H1 (cell line): ENCODE measurements at regions not wholly inside any gene's neighbourhood (a gene's known extent, or its start where the extent isn't known, plus 50 kb on each side); places are given as distances from the start of the nearest gene placed in this dataset.

Experiments
- CTCF ChIA-PET: fragments of 300-600 bp; sonication (Branson Sonifier 250); formaldehyde crosslinking; loops from one replicate; lab custom pipeline; 2021; ENCODE audit not compliant: partially characterized antibody; lab: Charles Lee
- POLR2A ChIA-PET: fragments of 300-600 bp; sonication (Branson Sonifier 250); formaldehyde crosslinking; loops from one replicate; lab custom pipeline; 2021; ENCODE audit warnings: inconsistent platforms; ENCODE audit not compliant: partially characterized antibody; lab: Charles Lee
- DNase-seq, 2 experiments: peaks; one replicate each; pipeline versions ENCODE4 v3.0.0 to v3.0.0-alpha.2; 2010 to 2022; ENCODE audit warnings: low spot score in 2 of 2, low read depth in 1 of 2, mixed read lengths in 1 of 2
- FAIRE-seq: peaks from 2 replicates; lab custom pipeline; 2011; peaks lifted over from hg19 to GRCh38; lab: Jason Lieb, UNC
- H2AFZ ChIP-seq: 2 replicates; pipeline ENCODE4 v1.8.1; 2012; ENCODE audit warnings: low read length, inconsistent platforms
- H2AK5ac ChIP-seq: 2 replicates; pipeline ENCODE4 v1.6.1; 2013; ENCODE audit warnings: low read depth, low read length
- H2BK120ac ChIP-seq: replicated peaks from 2 replicates; pipeline ENCODE3; 2013; ENCODE audit warnings: low read depth, low read length, inconsistent platforms
- H2BK12ac ChIP-seq: 2 replicates; pipeline ENCODE4 v1.6.1; 2013; ENCODE audit warnings: low read depth, low read length
- H2BK15ac ChIP-seq: 2 replicates; pipeline ENCODE4 v1.6.1; 2013; ENCODE audit warnings: low read length
- H2BK20ac ChIP-seq: 2 replicates; pipeline ENCODE4 v1.6.1; 2013; ENCODE audit warnings: low read length
- H2BK5ac ChIP-seq: 2 replicates; pipeline ENCODE4 v1.6.1; 2013; ENCODE audit warnings: low read depth, low read length
- H3K14ac ChIP-seq: 2 replicates; pipeline ENCODE4 v1.6.1; 2013; ENCODE audit warnings: inconsistent platforms; ENCODE audit not compliant: insufficient read length
- H3K18ac ChIP-seq: 2 replicates; pipeline ENCODE4 v1.6.1; 2013; ENCODE audit warnings: low read length; ENCODE audit errors: extremely low read depth
- H3K23ac ChIP-seq: 2 replicates; pipeline ENCODE4 v1.6.1; 2013; ENCODE audit warnings: inconsistent platforms; ENCODE audit not compliant: insufficient read length
- H3K23me2 ChIP-seq: 2 replicates; pipeline ENCODE4 v1.6.1; 2013; ENCODE audit warnings: low read depth, low read length
- H3K27ac ChIP-seq: 2 replicates; pipeline ENCODE4 v1.6.1; 2011; ENCODE audit warnings: low read depth, low read length, inconsistent platforms
- H3K27me3 ChIP-seq, 4 experiments: replicated peaks in 1 of 4; 1 replicate in 1 of 4; 2 replicates in 3 of 4; pipeline versions ENCODE4 v1.6.1 to v1.8.1; 2011 to 2013; ENCODE audit warnings: low read length in 3 of 4, mild to moderate bottlenecking in 3 of 4, inconsistent platforms in 2 of 4, mixed read lengths in 2 of 4, moderate library complexity in 1 of 4; ENCODE audit not compliant: control insufficient read depth in 3 of 4, insufficient read depth in 3 of 4; ENCODE audit errors: extremely low read depth in 1 of 4
- H3K36me3 ChIP-seq, 4 experiments: 2 replicates each; pipeline versions ENCODE4 v1.6.1 to v1.8.1; 2011 to 2013; ENCODE audit warnings: mild to moderate bottlenecking in 4 of 4, low read length in 3 of 4, moderate library complexity in 2 of 4, control low read depth in 1 of 4, inconsistent platforms in 1 of 4; ENCODE audit not compliant: insufficient read depth in 4 of 4, control insufficient read depth in 2 of 4
- H3K4ac ChIP-seq: replicated peaks from 2 replicates; pipeline ENCODE3; 2013; ENCODE audit warnings: low read length, low read depth, mixed read lengths, inconsistent platforms; ENCODE audit not compliant: insufficient read length
- H3K4me1 ChIP-seq, 4 experiments: replicated peaks in 1 of 4; 1 replicate in 1 of 4; 2 replicates in 3 of 4; pipeline versions ENCODE4 v1.6.1 to v1.8.1; 2011 to 2013; ENCODE audit warnings: low read length in 3 of 4, inconsistent platforms in 2 of 4, mixed read lengths in 1 of 4; ENCODE audit not compliant: insufficient read depth in 4 of 4, control insufficient read depth in 3 of 4
- H3K4me2 ChIP-seq, 2 experiments: 2 replicates each; pipeline versions ENCODE4 v1.6.1 to v1.8.1; 2011 to 2013; ENCODE audit warnings: low read depth in 2 of 2, low read length in 2 of 2, control low read depth in 1 of 2, inconsistent platforms in 1 of 2, mild to moderate bottlenecking in 1 of 2; ENCODE audit not compliant: insufficient read depth in 1 of 2
- H3K4me3 ChIP-seq, 4 experiments: fragments of 200-600, 300-600 bp in 1 of 4; sonication (generic), shearing (Covaris generic), sonication (Bioruptor Twin) in 1 of 4; 2 replicates each; pipeline versions ENCODE4 v1.5.1 to v1.8.1; 2011 to 2016; ENCODE audit warnings: low read length in 4 of 4, low read depth in 3 of 4, control low read depth in 2 of 4, inconsistent platforms in 2 of 4, mild to moderate bottlenecking in 2 of 4, mixed read lengths in 1 of 4, moderate library complexity in 1 of 4; ENCODE audit not compliant: insufficient read depth in 2 of 4; ENCODE audit errors: extremely low read depth in 1 of 4
- H3K56ac ChIP-seq: replicated peaks from 2 replicates; pipeline ENCODE3; 2013; ENCODE audit warnings: low read depth, mild to moderate bottlenecking, mixed read lengths, low read length, inconsistent platforms; ENCODE audit not compliant: insufficient read length
- H3K79me1 ChIP-seq: 2 replicates; pipeline ENCODE4 v1.6.1; 2013; ENCODE audit warnings: low read depth, low read length, control low read depth
- H3K79me2 ChIP-seq, 2 experiments: 2 replicates each; pipeline versions ENCODE4 v1.6.1 to v1.8.1; 2012 to 2013; ENCODE audit warnings: low read length in 2 of 2, mild to moderate bottlenecking in 2 of 2, inconsistent platforms in 1 of 2; ENCODE audit not compliant: insufficient read depth in 2 of 2, control insufficient read depth in 1 of 2
- H3K9ac ChIP-seq, 4 experiments: replicated peaks in 1 of 4; 1 replicate in 1 of 4; 2 replicates in 3 of 4; pipeline versions ENCODE4 v1.6.1 to v1.8.1; 2011 to 2013; ENCODE audit warnings: low read depth in 3 of 4, low read length in 3 of 4, control low read depth in 2 of 4, mild to moderate bottlenecking in 2 of 4, moderate library complexity in 2 of 4, inconsistent platforms in 1 of 4; ENCODE audit errors: extremely low read depth in 1 of 4
- H3K9me3 ChIP-seq, 2 experiments: 2 replicates each; pipeline versions ENCODE4 v1.6.1 to v1.8.1; 2012 to 2013; ENCODE audit warnings: mild to moderate bottlenecking in 2 of 2, moderate library complexity in 2 of 2, control low read depth in 1 of 2, inconsistent platforms in 1 of 2, low read depth in 1 of 2, low read length in 1 of 2, mixed read lengths in 1 of 2; ENCODE audit not compliant: insufficient read depth in 2 of 2
- H4K20me1 ChIP-seq, 2 experiments: replicated peaks in 1 of 2; 2 replicates each; pipeline versions ENCODE3 to v1.8.1; 2011 to 2013; ENCODE audit warnings: inconsistent platforms in 2 of 2, low read length in 2 of 2, mild to moderate bottlenecking in 1 of 2; ENCODE audit not compliant: insufficient read depth in 2 of 2, control insufficient read depth in 1 of 2
- H4K5ac ChIP-seq: 2 replicates; pipeline ENCODE4 v1.6.1; 2013; ENCODE audit warnings: low read length, low read depth, mixed read lengths, inconsistent platforms; ENCODE audit not compliant: insufficient read length
- H4K8ac ChIP-seq: 2 replicates; pipeline ENCODE4 v1.8.0; 2013; ENCODE audit warnings: mild to moderate bottlenecking, moderate library complexity, low read length, inconsistent platforms; ENCODE audit not compliant: insufficient read depth; ENCODE audit errors: extremely low read depth
- H4K91ac ChIP-seq: replicated peaks from 2 replicates; pipeline ENCODE3; 2013; ENCODE audit warnings: low read length, mixed read lengths, inconsistent platforms; ENCODE audit not compliant: insufficient read length
- BCL11A ChIP-seq, 2 experiments: IDR thresholded peaks; one replicate each; pipeline ENCODE4 v1.6.1; 2011; ENCODE audit warnings: low read depth in 2 of 2, low read length in 2 of 2, mild to moderate bottlenecking in 2 of 2
- CBX8 ChIP-seq: fragments of 300-800, 300-1000 bp; sonication (generic); IDR thresholded peaks from 2 replicates; pipeline ENCODE4 v1.7.1; 2016; ENCODE audit warnings: low read depth, low read length, borderline replicate concordance
- CEBPB ChIP-seq: IDR thresholded peaks from 2 replicates; pipeline ENCODE4 v1.6.1; 2012; ENCODE audit warnings: low read depth, low read length
- EGR1 ChIP-seq: IDR thresholded peaks from 2 replicates; pipeline ENCODE4 v1.6.1; 2011; ENCODE audit warnings: low read depth, low read length, borderline replicate concordance
- EP300 ChIP-seq, 2 experiments: IDR thresholded peaks; 1 replicate in 1 of 2; 2 replicates in 1 of 2; pipeline ENCODE4 v1.6.1; 2011 to 2012; ENCODE audit warnings: low read depth in 2 of 2, low read length in 2 of 2, mild to moderate bottlenecking in 2 of 2, borderline replicate concordance in 1 of 2, inconsistent platforms in 1 of 2, moderate library complexity in 1 of 2
- EZH2 ChIP-seq: fragments of 200-600 bp; sonication (generic); IDR thresholded peaks from 2 replicates; pipeline ENCODE4 v1.7.1; 2012; ENCODE audit warnings: low read depth, mild to moderate bottlenecking, moderate library complexity, low read length, inconsistent platforms; ENCODE audit not compliant: severe bottlenecking
- GTF2F1 ChIP-seq: IDR thresholded peaks from 2 replicates; pipeline ENCODE4 v1.6.1; 2012; ENCODE audit warnings: low read depth, low read length, improper control_type of control experiment, borderline replicate concordance
- HDAC2 ChIP-seq, 2 experiments: fragments of 300-600 bp in 1 of 2; sonication (generic) in 1 of 2; IDR thresholded peaks; 2 replicates each; pipeline ENCODE4 v1.6.1; 2011 to 2012; ENCODE audit warnings: low read depth in 2 of 2, low read length in 2 of 2, mild to moderate bottlenecking in 2 of 2, moderate library complexity in 2 of 2, borderline replicate concordance in 1 of 2, inconsistent platforms in 1 of 2
- KDM1A ChIP-seq: fragments of 200-600, 300-600 bp; sonication (generic); IDR thresholded peaks from 2 replicates; pipeline ENCODE4 v1.7.1; 2016; ENCODE audit warnings: mild to moderate bottlenecking, low read length, borderline replicate concordance
- NANOG ChIP-seq: IDR thresholded peaks from 2 replicates; pipeline ENCODE4 v1.6.1; 2011; ENCODE audit warnings: low read length, low read depth, mild to moderate bottlenecking, inconsistent platforms; ENCODE audit not compliant: insufficient read depth, poor library complexity, severe bottlenecking
- POLR2A ChIP-seq, 2 experiments: IDR thresholded peaks; 1 replicate in 1 of 2; 2 replicates in 1 of 2; pipeline ENCODE4 v1.6.1; 2011; ENCODE audit warnings: low read depth in 2 of 2, low read length in 2 of 2, mild to moderate bottlenecking in 2 of 2; ENCODE audit errors: control extremely low read depth in 1 of 2
- POLR2AphosphoS5 ChIP-seq: IDR thresholded peaks from 2 replicates; pipeline ENCODE4 v1.6.1; 2011; ENCODE audit warnings: low read depth, low read length
- SRF ChIP-seq: IDR thresholded peaks from 2 replicates; pipeline ENCODE4 v1.6.1; 2011; ENCODE audit warnings: mild to moderate bottlenecking, low read depth, low read length, moderate library complexity
- TAF7 ChIP-seq: optimal IDR thresholded peaks from 2 replicates; pipeline ENCODE3; 2011; ENCODE audit warnings: low read depth, mild to moderate bottlenecking, inconsistent platforms, low read length, moderate library complexity, borderline replicate concordance
- TBP ChIP-seq: IDR thresholded peaks from 2 replicates; pipeline ENCODE4 v1.6.1; 2011; ENCODE audit warnings: low read depth, low read length, improper control_type of control experiment
- TCF12 ChIP-seq: IDR thresholded peaks from 2 replicates; pipeline ENCODE4 v1.6.1; 2011; ENCODE audit warnings: low read depth, mild to moderate bottlenecking, low read length
- WGBS, 2 experiments: shearing (Covaris generic) in 1 of 2; methylation state at CpG; one replicate each; pipeline versions ENCODE4 v1.1.6 to v1.1.7; 2013 to 2015; ENCODE audit warnings: low lambda C conversion rate in 2 of 2, mixed read lengths in 2 of 2, inconsistent platforms in 1 of 2, low coverage in 1 of 2, missing lambda C conversion rate in 1 of 2; ENCODE audit not compliant: insufficient replicate concordance in 2 of 2, insufficient coverage in 1 of 2, insufficient read length in 1 of 2; ENCODE audit errors: extremely low coverage in 1 of 2, missing lambda C conversion rate in 1 of 2; 5-methylcytosine and 5-hydroxymethylcytosine counted together

- Histone ChIP-seq H3K4me2 (no peak overlapping the region), H3K9me3 (no peaks in the 10 kb centered on the region), H3K27ac (no peak overlapping the region), H3K14ac (no peak overlapping the region), H4K5ac (no peak overlapping the region), H3K79me1 (no peaks in the 10 kb centered on the region), H3K18ac (no peak overlapping the region), H2BK5ac (no peak overlapping the region), H3K36me3 (no peaks in the 10 kb centered on the region), H2BK120ac (no peak overlapping the region), H3K79me2 (no peaks in the 10 kb centered on the region), H2AFZ (no peak overlapping the region), H3K9ac (no peak overlapping the region), H2AK5ac (no peak overlapping the region), H3K56ac (no peak overlapping the region), H3K23ac (no peak overlapping the region), H3K27me3 (no peaks in the 10 kb centered on the region), H3K4ac (no peak overlapping the region), H4K8ac (no peak overlapping the region), H2BK12ac (no peak overlapping the region), H3K23me2 (no peaks in the 10 kb centered on the region), H4K91ac (no peak overlapping the region), H4K20me1 (no peaks in the 10 kb centered on the region), H2BK15ac (no peak overlapping the region), H3K4me1 (no peaks in the 10 kb centered on the region), H2BK20ac (no peak overlapping the region), H3K4me3 (no peak overlapping the region)
- ChIA-PET CTCF (no interaction called here), POLR2A (no interaction called here)
- DNase-seq (no peak), FAIRE-seq (no peak)
- WGBS, 2 experiments = 96% methylated on average over 2 of the region's 2 CpGs; no CpG with 5 or more reads in 1 of the 2 experiments
- TF ChIP-seq SRF = no peak
- no peak for TF ChIP-seq CEBPB
- no peak for TF ChIP-seq CBX8
- TF ChIP-seq TAF7 = no peak
- TF ChIP-seq EZH2 = no peak
- TF ChIP-seq GTF2F1 = no peak
- TF ChIP-seq POLR2A (IDR thresholded peaks at IDR 0.05; ENCODE audit: control extremely low read depth in 1 of 2, low read depth in 2 of 2, low read length in 2 of 2) = no peak
- TF ChIP-seq HDAC2 (IDR thresholded peaks at IDR 0.05; ENCODE audit: borderline replicate concordance in 1 of 2, low read depth in 2 of 2, low read length in 2 of 2) = no peak
- no peak for TF ChIP-seq POLR2AphosphoS5
- no peak for TF ChIP-seq KDM1A
- TF ChIP-seq EGR1 = no peak
- no peak for TF ChIP-seq TBP
- TF ChIP-seq EP300 (IDR thresholded peaks at IDR 0.05; ENCODE audit: borderline replicate concordance in 1 of 2, low read depth in 2 of 2, low read length in 2 of 2) = no peak
- no peak for TF ChIP-seq NANOG
- TF ChIP-seq TCF12 = no peak
- no peak for TF ChIP-seq BCL11A (IDR thresholded peaks at IDR 0.05; ENCODE audit: low read depth in 2 of 2, low read length in 2 of 2)
Observed at GRCh38 chr13:72093262-72093661, 226.3 kb upstream of the DACH1 start.
